Activated CD4-positive, alpha-beta memory T cell treated with anti-CD3 and anti-CD28 coated beads for 36 hours (primary cell): ENCODE measurements at regions not wholly inside any gene's neighbourhood (a gene's known extent, or its start where the extent isn't known, plus 50 kb on each side); places are given as distances from the start of the nearest gene placed in this dataset.

Experiments
- CTCF ChIA-PET: fragments of 350-600 bp; sonication (Branson Sonifier 250); formaldehyde crosslinking; loops from one replicate; lab custom pipeline; 2021; ENCODE audit warnings: antibody characterized with exemption, inconsistent platforms; lab: Charles Lee
- POLR2A ChIA-PET: fragments of 350-600 bp; sonication (Branson Sonifier 250); formaldehyde crosslinking; loops from one replicate; lab custom pipeline; 2021; ENCODE audit warnings: antibody characterized with exemption; lab: Charles Lee
- DNase-seq: peaks from one replicate; pipeline ENCODE4 v3.0.0-alpha.2; 2020
- H3K27ac Mint-ChIP-seq: one replicate; pipeline ENCODE4 v1.8.0; 2021; ENCODE audit warnings: mixed read lengths
- H3K27me3 Mint-ChIP-seq: one replicate; pipeline ENCODE4 v1.8.0; 2021; ENCODE audit warnings: mixed read lengths
- H3K36me3 Mint-ChIP-seq: one replicate; pipeline ENCODE4 v1.8.0; 2021; ENCODE audit warnings: mixed read lengths
- H3K4me1 Mint-ChIP-seq: one replicate; pipeline ENCODE4 v1.8.0; 2021; ENCODE audit warnings: low read depth, mixed read lengths
- H3K4me3 Mint-ChIP-seq: one replicate; pipeline ENCODE4 v1.8.0; 2021; ENCODE audit warnings: mild to moderate bottlenecking, mixed read lengths
- H3K9me3 Mint-ChIP-seq: one replicate; pipeline ENCODE4 v1.8.0; 2021; ENCODE audit warnings: mixed read lengths
- intact Hi-C: fragments of 100-400 bp; cut with micrococcal nuclease; formaldehyde crosslinking; loops from one replicate; pipeline ENCODE4 v1.15.1; 2023

GRCh38 chr1:183730886-183731573 lies 73.9 kb upstream of the RGL1 start:
- CTCF ChIA-PET = no interaction called here

GRCh38 chr1:183730107-183730724 lies 74.7 kb upstream of the RGL1 start:
- CTCF ChIA-PET = no interaction called here
- H3K9me3 Mint-ChIP-seq = peaks cover 3% of the 10 kb centered on the region
- no peak overlapping the region for H3K4me3 Mint-ChIP-seq
- H3K27ac Mint-ChIP-seq = no peak overlapping the region
- no peaks in the 10 kb centered on the region for H3K4me1 Mint-ChIP-seq
- POLR2A ChIA-PET = no interaction called here
- no peaks in the 10 kb centered on the region for H3K36me3 Mint-ChIP-seq
- intact Hi-C loops = no loop called here
- no peak for DNase-seq
- no peaks in the 10 kb centered on the region for H3K27me3 Mint-ChIP-seq

More at GRCh38 chr1:183730886-183731573, 73.9 kb upstream of the RGL1 start:
- no peak for DNase-seq
- no peaks in the 10 kb centered on the region for H3K27me3 Mint-ChIP-seq
- H3K9me3 Mint-ChIP-seq = peaks cover 3% of the 10 kb centered on the region
- no peaks in the 10 kb centered on the region for H3K4me1 Mint-ChIP-seq
- H3K4me3 Mint-ChIP-seq = no peak overlapping the region
- intact Hi-C loops = no loop called here
- no peak overlapping the region for H3K27ac Mint-ChIP-seq
- H3K36me3 Mint-ChIP-seq = no peaks in the 10 kb centered on the region
- POLR2A ChIA-PET = no interaction called here

- ChIA-PET CTCF (no interaction called here), POLR2A (no interaction called here)
- intact Hi-C loops = no loop called here
- H3K27me3 Mint-ChIP-seq = no peaks in the 10 kb centered on the region
- no peak for DNase-seq
- no peak overlapping the region for H3K27ac Mint-ChIP-seq
- H3K4me1 Mint-ChIP-seq = no peaks in the 10 kb centered on the region
- no peaks in the 10 kb centered on the region for H3K36me3 Mint-ChIP-seq
- H3K4me3 Mint-ChIP-seq = no peak overlapping the region
- H3K9me3 Mint-ChIP-seq = peaks cover 3% of the 10 kb centered on the region
Observed at GRCh38 chr1:183726825-183727224, 73.7 kb upstream of the APOBEC4 start.

GRCh38 chr1:183724350-183725042 lies 71.4 kb upstream of the APOBEC4 start:
- intact Hi-C loops = no loop called here
- H3K9me3 Mint-ChIP-seq = peaks cover 3% of the 10 kb centered on the region

GRCh38 chr1:183723571-183723970 lies 70.5 kb upstream of the APOBEC4 start:
- POLR2A ChIA-PET = no interaction called here
- H3K36me3 Mint-ChIP-seq = no peaks in the 10 kb centered on the region
- peaks cover 3% of the 10 kb centered on the region for H3K9me3 Mint-ChIP-seq
- intact Hi-C loops = no loop called here
- CTCF ChIA-PET = interaction anchor here (1.0 kb wide), 1 partner anchor 38 kb away, joined by 4 read pairs; no protein-coding TSS in a partner anchor
- H3K4me3 Mint-ChIP-seq = no peak overlapping the region
- no peak for DNase-seq
- no peaks in the 10 kb centered on the region for H3K27me3 Mint-ChIP-seq
- no peak overlapping the region for H3K27ac Mint-ChIP-seq
- no peaks in the 10 kb centered on the region for H3K4me1 Mint-ChIP-seq

More at GRCh38 chr1:183724350-183725042, 71.4 kb upstream of the APOBEC4 start:
- no peak for DNase-seq
- CTCF ChIA-PET = interaction anchor here (1.0 kb wide), 1 partner anchor 39 kb away, joined by 4 read pairs; no protein-coding TSS in a partner anchor
- H3K36me3 Mint-ChIP-seq = no peaks in the 10 kb centered on the region
- POLR2A ChIA-PET = no interaction called here
- H3K4me3 Mint-ChIP-seq = no peak overlapping the region
- H3K27ac Mint-ChIP-seq = no peak overlapping the region
- H3K4me1 Mint-ChIP-seq = no peaks in the 10 kb centered on the region
- no peaks in the 10 kb centered on the region for H3K27me3 Mint-ChIP-seq

- Mint-ChIP-seq H3K36me3 (no peaks in the 10 kb centered on the region), H3K4me1 (no peaks in the 10 kb centered on the region), H3K4me3 (no peak overlapping the region), H3K27ac (no peak overlapping the region), H3K9me3 (no peaks in the 10 kb centered on the region), H3K27me3 (no peaks in the 10 kb centered on the region)
- no peak for DNase-seq
- POLR2A ChIA-PET = no interaction called here
- CTCF ChIA-PET = interaction anchor here (0.6 kb wide), 1 partner anchor 9 kb away, joined by 3 read pairs; no protein-coding TSS in a partner anchor
- intact Hi-C loops = no loop called here
Observed at GRCh38 chr1:183721041-183721440, 67.9 kb upstream of the APOBEC4 start.

GRCh38 chr1:183720028-183720427 lies 66.9 kb upstream of the APOBEC4 start:
- POLR2A ChIA-PET = no interaction called here
- Mint-ChIP-seq H3K9me3 (no peaks in the 10 kb centered on the region), H3K4me3 (no peak overlapping the region), H3K36me3 (no peaks in the 10 kb centered on the region), H3K27me3 (no peaks in the 10 kb centered on the region), H3K27ac (no peak overlapping the region), H3K4me1 (no peaks in the 10 kb centered on the region)
- DNase-seq = no peak
- intact Hi-C loops = no loop called here
- CTCF ChIA-PET = no interaction called here

GRCh38 chr1:183719289-183719688 lies 66.2 kb upstream of the APOBEC4 start:
- Mint-ChIP-seq H3K9me3 (no peaks in the 10 kb centered on the region), H3K4me3 (no peak overlapping the region), H3K36me3 (no peaks in the 10 kb centered on the region), H3K4me1 (no peaks in the 10 kb centered on the region), H3K27me3 (no peaks in the 10 kb centered on the region), H3K27ac (no peak overlapping the region)
- ChIA-PET POLR2A (no interaction called here), CTCF (no interaction called here)
- intact Hi-C loops = no loop called here
- no peak for DNase-seq

GRCh38 chr1:183716286-183716685 lies 63.2 kb upstream of the APOBEC4 start:
- H3K4me1 Mint-ChIP-seq = no peaks in the 10 kb centered on the region
- H3K36me3 Mint-ChIP-seq = no peaks in the 10 kb centered on the region
- H3K4me3 Mint-ChIP-seq = no peak overlapping the region
- no peaks in the 10 kb centered on the region for H3K27me3 Mint-ChIP-seq
- intact Hi-C loops = no loop called here
- no peak overlapping the region for H3K27ac Mint-ChIP-seq
- no peak for DNase-seq
- CTCF ChIA-PET = interaction anchor here (1.0 to 1.5 kb wide), 2 partner anchors 31 to 200 kb away, joined by 3 read pairs; no protein-coding TSS in a partner anchor
- POLR2A ChIA-PET = no interaction called here
- no peaks in the 10 kb centered on the region for H3K9me3 Mint-ChIP-seq

- no peaks in the 10 kb centered on the region for H3K27me3 Mint-ChIP-seq
- no peaks in the 10 kb centered on the region for H3K9me3 Mint-ChIP-seq
- intact Hi-C loops = no loop called here
- ChIA-PET CTCF (interaction anchor here (0.5 to 1.3 kb wide), 4 partner anchors 9 to 730 kb away, joined by 3 to 5 read pairs (median 3); no protein-coding TSS in a partner anchor), POLR2A (no interaction called here)
- H3K36me3 Mint-ChIP-seq = no peaks in the 10 kb centered on the region
- no peak for DNase-seq
- no peaks in the 10 kb centered on the region for H3K4me1 Mint-ChIP-seq
- H3K27ac Mint-ChIP-seq = no peak overlapping the region
- no peak overlapping the region for H3K4me3 Mint-ChIP-seq
Observed at GRCh38 chr1:183711741-183712361, 58.7 kb upstream of the APOBEC4 start.

- intact Hi-C loops = no loop called here
- no peak overlapping the region for H3K27ac Mint-ChIP-seq
- POLR2A ChIA-PET = no interaction called here
- H3K36me3 Mint-ChIP-seq = no peaks in the 10 kb centered on the region
- no peaks in the 10 kb centered on the region for H3K4me1 Mint-ChIP-seq
- CTCF ChIA-PET = interaction anchor here (0.5 to 1.3 kb wide), 3 partner anchors 26 to 729 kb away, joined by 3 to 5 read pairs (median 3); no protein-coding TSS in a partner anchor
- H3K27me3 Mint-ChIP-seq = no peaks in the 10 kb centered on the region
- H3K9me3 Mint-ChIP-seq = no peaks in the 10 kb centered on the region
- no peak overlapping the region for H3K4me3 Mint-ChIP-seq
- DNase-seq = no peak
Observed at GRCh38 chr1:183711165-183711682, 58.1 kb upstream of the APOBEC4 start.

GRCh38 chr1:183710734-183711133 lies 57.6 kb upstream of the APOBEC4 start:
- Mint-ChIP-seq H3K4me3 (no peak overlapping the region), H3K9me3 (no peaks in the 10 kb centered on the region), H3K4me1 (no peaks in the 10 kb centered on the region), H3K36me3 (no peaks in the 10 kb centered on the region), H3K27me3 (no peaks in the 10 kb centered on the region), H3K27ac (no peak overlapping the region)
- no peak for DNase-seq
- intact Hi-C loops = no loop called here
- POLR2A ChIA-PET = no interaction called here
- CTCF ChIA-PET = interaction anchor here (1.1 to 1.3 kb wide), 2 partner anchors 26 to 205 kb away, joined by 3 to 5 read pairs; no protein-coding TSS in a partner anchor
